Suprapubic skin (tissue), 4 donors: ENCODE measurements at regions not wholly inside any gene's neighbourhood (a gene's known extent, or its start where the extent isn't known, plus 50 kb on each side); places are given as distances from the start of the nearest gene placed in this dataset.
"Not testable (repeated sequence)": the region's sequence is repeated elsewhere in the genome, so short reads cannot be mapped to it uniquely, and the experiment has no call there.

Source experiments
- DNase-seq, 2 donors: peaks; one replicate each; pipeline ENCODE4 v3.0.0-alpha.2; 2019; ENCODE audit warnings: low spot score in 2 of 2
- H3K27ac ChIP-seq: fragments of 200-600 bp; sonication (generic); one replicate; pipeline ENCODE4 v1.5.1; 2019
- H3K27me3 ChIP-seq: fragments of 200-600 bp; sonication (generic); one replicate; pipeline ENCODE4 v1.5.1; 2019
- H3K36me3 ChIP-seq: fragments of 200-600 bp; sonication (generic); one replicate; pipeline ENCODE4 v1.5.1; 2019
- H3K4me1 ChIP-seq: fragments of 200-600 bp; sonication (generic); one replicate; pipeline ENCODE4 v1.5.1; 2019
- H3K4me3 ChIP-seq: fragments of 200-600 bp; sonication (generic); one replicate; pipeline ENCODE4 v1.5.1; 2019; ENCODE audit warnings: mild to moderate bottlenecking
- H3K9me3 ChIP-seq: fragments of 200-600 bp; sonication (generic); one replicate; pipeline ENCODE4 v1.5.1; 2019
- EP300 ChIP-seq: sonication (generic); formaldehyde crosslinking; IDR thresholded peaks from one replicate; pipeline ENCODE4 v1.6.1; 2017; ENCODE audit warnings: antibody characterized with exemption
- POLR2A ChIP-seq, 2 donors: fragments of 450-650 bp; IDR thresholded peaks; one replicate each; pipeline ENCODE4 v1.6.1; 2017; ENCODE audit warnings: antibody characterized with exemption in 2 of 2, mild to moderate bottlenecking in 2 of 2, moderate library complexity in 2 of 2
- POLR2AphosphoS5 ChIP-seq, 3 donors: sonication (generic); formaldehyde crosslinking; IDR thresholded peaks; one replicate each; pipeline ENCODE4 v1.6.1; 2017; ENCODE audit warnings: antibody characterized with exemption in 3 of 3
- WGBS: methylation state at CpG from one replicate; pipeline ENCODE4 v1.1.5; 2018; 5-methylcytosine and 5-hydroxymethylcytosine counted together
- TF ChIP-seq, protein P1 (sequence below), 2 donors: fragments of 200-600 bp in 1 of 2; fragments of 450-650 bp in 1 of 2; sonication (generic) in 1 of 2; IDR thresholded peaks; one replicate each; pipeline ENCODE4 v1.5.1; 2016 to 2019; ENCODE audit warnings: antibody characterized with exemption in 2 of 2, mild to moderate bottlenecking in 1 of 2, moderate library complexity in 1 of 2

DNA sequence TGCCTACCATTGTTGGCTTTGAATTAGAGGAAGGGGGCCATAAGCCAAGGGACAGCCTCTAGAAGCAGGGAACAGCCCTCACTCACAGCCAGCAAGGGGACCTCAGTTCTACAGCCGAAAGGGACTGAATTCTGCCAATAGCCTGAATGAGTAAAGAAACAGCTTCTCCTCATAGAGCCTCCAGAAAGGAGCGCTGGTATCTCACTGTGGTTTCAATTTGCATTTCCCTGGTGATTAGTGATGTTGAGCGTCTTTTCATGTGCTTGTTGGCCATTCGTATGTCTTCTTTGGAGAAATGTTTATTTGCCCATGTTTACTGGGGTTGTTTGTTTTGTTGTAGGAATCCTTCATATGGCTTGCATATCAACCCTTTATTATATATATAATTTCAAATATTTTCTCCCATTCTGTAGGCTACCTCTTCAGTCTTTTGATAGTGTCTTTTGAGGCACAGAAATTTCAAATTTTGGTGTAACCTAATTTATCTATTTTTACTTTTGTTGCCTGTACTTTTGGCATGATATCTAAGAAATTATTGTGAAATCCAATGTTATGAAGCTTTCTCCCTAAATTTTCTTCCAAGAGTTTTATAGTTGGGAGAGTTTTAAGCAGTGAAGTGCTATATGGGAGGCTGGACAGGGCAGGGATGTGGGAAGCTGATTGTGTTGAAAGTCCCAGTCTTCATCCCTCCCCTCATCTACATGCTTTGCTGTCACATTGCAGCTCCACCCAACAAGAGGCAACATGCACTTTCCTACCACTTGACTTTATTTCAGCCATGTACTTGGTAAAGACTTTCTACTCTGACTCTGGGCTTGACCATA, 57.1 kb upstream of the GPCPD1 start:
- H3K9me3 ChIP-seq = no peaks in the 10 kb centered on the region
- no peaks in the 10 kb centered on the region for H3K27me3 ChIP-seq
- H3K4me1 ChIP-seq = peaks cover 19% of the 10 kb centered on the region
- 76% methylated on average over 4 of the region's 4 CpGs for WGBS
- H3K27ac ChIP-seq = peak overlapping the region; percentile 5
- no peaks in the 10 kb centered on the region for H3K36me3 ChIP-seq
- TF ChIP-seq EP300 (no peak), POLR2AphosphoS5 (IDR thresholded peaks at IDR 0.05) (no peak)
- TF ChIP-seq, protein P1, sequence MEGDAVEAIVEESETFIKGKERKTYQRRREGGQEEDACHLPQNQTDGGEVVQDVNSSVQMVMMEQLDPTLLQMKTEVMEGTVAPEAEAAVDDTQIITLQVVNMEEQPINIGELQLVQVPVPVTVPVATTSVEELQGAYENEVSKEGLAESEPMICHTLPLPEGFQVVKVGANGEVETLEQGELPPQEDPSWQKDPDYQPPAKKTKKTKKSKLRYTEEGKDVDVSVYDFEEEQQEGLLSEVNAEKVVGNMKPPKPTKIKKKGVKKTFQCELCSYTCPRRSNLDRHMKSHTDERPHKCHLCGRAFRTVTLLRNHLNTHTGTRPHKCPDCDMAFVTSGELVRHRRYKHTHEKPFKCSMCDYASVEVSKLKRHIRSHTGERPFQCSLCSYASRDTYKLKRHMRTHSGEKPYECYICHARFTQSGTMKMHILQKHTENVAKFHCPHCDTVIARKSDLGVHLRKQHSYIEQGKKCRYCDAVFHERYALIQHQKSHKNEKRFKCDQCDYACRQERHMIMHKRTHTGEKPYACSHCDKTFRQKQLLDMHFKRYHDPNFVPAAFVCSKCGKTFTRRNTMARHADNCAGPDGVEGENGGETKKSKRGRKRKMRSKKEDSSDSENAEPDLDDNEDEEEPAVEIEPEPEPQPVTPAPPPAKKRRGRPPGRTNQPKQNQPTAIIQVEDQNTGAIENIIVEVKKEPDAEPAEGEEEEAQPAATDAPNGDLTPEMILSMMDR (IDR thresholded peaks at IDR 0.05) = no peak
- H3K4me3 ChIP-seq = no peak overlapping the region
- DNase-seq = no peak

DNA sequence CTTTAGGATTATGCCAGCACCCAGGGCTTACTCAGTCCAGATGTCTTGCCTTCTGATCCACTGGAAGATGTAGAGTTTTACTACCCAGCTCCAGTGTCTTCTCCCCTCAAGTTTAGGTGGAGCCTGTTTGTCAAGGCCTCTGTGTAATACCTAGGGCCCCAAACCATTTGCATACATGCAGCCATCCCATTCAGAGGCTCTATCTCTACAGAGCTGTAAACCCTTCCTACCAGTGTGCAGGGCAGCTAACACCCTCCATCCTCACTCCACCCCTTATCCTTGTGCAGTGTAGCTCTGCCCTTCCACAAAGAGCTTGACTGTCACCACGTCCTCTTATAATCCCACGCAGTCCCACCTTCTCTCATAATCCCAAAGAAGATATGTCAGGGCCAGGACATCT, 54.6 kb upstream of the GPCPD1 start:
- no peak for TF ChIP-seq POLR2A (IDR thresholded peaks at IDR 0.05)
- TF ChIP-seq EP300 = no peak
- TF ChIP-seq POLR2AphosphoS5 (IDR thresholded peaks at IDR 0.05) = no peak
- no peaks in the 10 kb centered on the region for H3K27me3 ChIP-seq
- DNase-seq = no peak
- no peaks in the 10 kb centered on the region for H3K9me3 ChIP-seq
- no peaks in the 10 kb centered on the region for H3K36me3 ChIP-seq
- H3K4me1 ChIP-seq = peaks cover 24% of the 10 kb centered on the region
- no peak overlapping the region for H3K4me3 ChIP-seq
- H3K27ac ChIP-seq = no peak overlapping the region
- WGBS = 100% methylated on average over 2 of the region's 2 CpGs

DNA sequence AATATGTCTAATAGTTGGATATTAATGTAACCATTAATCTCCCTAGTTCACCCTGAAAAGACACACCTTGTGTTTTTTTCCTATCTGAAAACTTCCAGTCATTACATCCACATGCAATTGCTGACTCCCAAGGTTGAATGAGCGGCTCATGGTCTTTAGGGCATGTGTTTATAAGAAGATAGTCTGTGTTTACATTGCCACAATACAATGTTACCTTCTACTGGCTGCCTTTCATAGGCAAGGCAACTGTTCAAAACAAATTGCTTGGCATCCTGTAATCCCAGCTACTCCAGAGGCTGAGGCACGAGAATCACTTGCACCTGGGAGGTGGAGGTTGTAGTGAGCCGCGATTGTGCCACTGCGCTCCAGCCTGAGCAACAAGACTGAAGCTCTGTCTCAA, 52.6 kb upstream of the GPCPD1 start:
- Histone ChIP-seq H3K4me1 (peaks cover 29% of the 10 kb centered on the region), H3K27ac (no peak overlapping the region), H3K27me3 (no peaks in the 10 kb centered on the region), H3K36me3 (no peaks in the 10 kb centered on the region), H3K9me3 (no peaks in the 10 kb centered on the region), H3K4me3 (no peak overlapping the region)
- WGBS = 92% methylated on average over 5 of the region's 5 CpGs
- TF ChIP-seq POLR2A (IDR thresholded peaks at IDR 0.05) = no peak
- TF ChIP-seq, protein P1 (IDR thresholded peaks at IDR 0.05) = no peak
- TF ChIP-seq EP300 = no peak
- no peak for TF ChIP-seq POLR2AphosphoS5 (IDR thresholded peaks at IDR 0.05)
- no peak for DNase-seq

DNA sequence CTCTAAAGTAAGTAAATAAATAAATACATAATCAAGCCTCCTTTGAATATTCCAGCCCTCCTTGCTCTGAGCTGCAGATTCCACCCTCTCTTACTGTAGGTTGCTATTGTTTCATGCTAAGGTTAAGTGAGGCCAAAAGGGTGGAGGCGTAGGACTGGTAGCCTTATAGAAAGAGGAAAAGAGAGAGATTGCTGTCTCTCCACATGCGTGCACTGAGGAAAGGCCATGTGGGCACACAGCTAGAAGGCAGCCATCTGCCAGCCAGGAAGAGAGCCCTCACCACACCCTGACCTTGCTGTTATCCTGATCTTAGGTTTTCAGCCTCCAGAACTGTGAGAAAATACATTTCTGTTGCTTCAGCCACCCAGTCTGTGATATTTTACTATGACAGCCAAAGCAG, 52.0 kb upstream of the GPCPD1 start:
- H3K36me3 ChIP-seq = no peaks in the 10 kb centered on the region
- no peak overlapping the region for H3K4me3 ChIP-seq
- 77% methylated on average over 2 of the region's 2 CpGs for WGBS
- TF ChIP-seq, protein P1 (IDR thresholded peaks at IDR 0.05) = no peak
- TF ChIP-seq POLR2AphosphoS5 (IDR thresholded peaks at IDR 0.05) = no peak
- TF ChIP-seq POLR2A (IDR thresholded peaks at IDR 0.05) = no peak
- TF ChIP-seq EP300 = no peak
- DNase-seq = no peak
- peaks cover 31% of the 10 kb centered on the region for H3K4me1 ChIP-seq
- H3K27me3 ChIP-seq = no peaks in the 10 kb centered on the region
- no peak overlapping the region for H3K27ac ChIP-seq
- no peaks in the 10 kb centered on the region for H3K9me3 ChIP-seq

DNA sequence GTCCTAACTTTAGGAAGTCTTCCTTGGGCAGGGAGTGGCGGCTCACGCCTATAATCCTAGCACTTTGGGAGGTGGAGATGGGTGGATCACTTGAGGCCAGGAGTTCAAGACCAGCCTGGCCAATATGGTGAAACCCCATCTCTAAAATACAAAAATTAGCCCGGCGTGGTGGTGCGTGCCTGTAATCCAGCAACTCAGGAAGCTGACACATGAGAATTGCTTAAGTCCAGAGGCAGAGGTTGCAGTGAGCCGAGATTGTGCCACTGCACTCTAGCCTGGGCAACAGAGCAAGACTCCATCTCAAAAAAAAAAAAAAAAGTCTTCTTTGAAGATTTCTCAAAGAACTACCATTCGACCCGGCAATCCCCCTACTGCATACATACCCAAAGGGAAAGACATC, 50.0 kb upstream of the GPCPD1 start:
- 89% methylated on average over 8 of the region's 8 CpGs for WGBS
- peaks cover 42% of the 10 kb centered on the region for H3K4me1 ChIP-seq
- not testable (repeated sequence) for H3K9me3 ChIP-seq, H3K36me3 ChIP-seq, H3K4me3 ChIP-seq, H3K27ac ChIP-seq, DNase-seq, H3K27me3 ChIP-seq
